Myocyte (in vitro differentiated cells): ENCODE measurements at regions not wholly inside any gene's neighbourhood (a gene's known extent, or its start where the extent isn't known, plus 50 kb on each side); places are given as distances from the start of the nearest gene placed in this dataset.
"Not testable (repeated sequence)": the region's sequence is repeated elsewhere in the genome, so short reads cannot be mapped to it uniquely, and the experiment has no call there.

Experiments used
- DNase-seq: peaks from one replicate; pipeline ENCODE4 v3.0.0-alpha.2; 2012; ENCODE audit warnings: low read depth

DNA sequence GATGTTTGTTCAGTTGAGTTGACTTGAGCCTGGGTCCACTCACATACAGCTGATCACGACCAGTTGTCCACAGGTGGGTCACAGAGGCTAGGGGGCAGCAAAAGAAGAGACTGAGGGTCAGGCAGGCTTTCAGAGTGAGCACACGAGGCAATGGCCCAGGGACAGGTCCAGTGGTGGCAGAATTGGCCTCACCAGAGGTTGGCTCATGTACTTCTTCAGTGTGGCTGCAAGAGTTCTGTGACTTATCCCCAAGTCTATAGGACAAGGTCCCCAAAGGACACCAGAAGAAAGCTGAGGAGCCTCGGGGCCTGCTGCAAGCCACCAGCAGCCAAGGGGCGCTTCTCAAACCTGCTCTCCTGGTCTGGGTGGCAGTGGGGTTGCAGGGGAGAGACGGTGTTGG, 219.8 kb downstream of the TFCP2L1 start:
- DNase-seq: no peak

DNA sequence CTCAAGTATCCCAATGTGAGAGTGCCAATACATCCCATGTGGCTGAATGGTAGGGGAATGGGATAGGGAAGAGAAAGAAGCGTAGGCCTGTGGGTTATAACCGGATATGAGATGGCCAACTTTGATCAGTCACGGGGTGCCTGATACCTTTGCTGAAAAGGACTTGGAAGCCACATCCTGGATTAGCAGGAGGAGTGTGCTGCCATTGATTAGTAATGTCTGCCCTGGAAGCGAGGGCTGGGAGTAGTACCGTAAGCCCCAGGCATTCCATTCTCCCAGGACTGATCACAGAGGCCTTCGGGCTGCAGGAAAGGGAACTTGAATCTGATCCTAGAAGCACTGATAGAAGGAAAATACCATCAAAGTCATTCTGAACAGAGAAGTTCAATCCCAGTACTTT, 218.5 kb downstream of the TFCP2L1 start:
- no peak for DNase-seq

DNA sequence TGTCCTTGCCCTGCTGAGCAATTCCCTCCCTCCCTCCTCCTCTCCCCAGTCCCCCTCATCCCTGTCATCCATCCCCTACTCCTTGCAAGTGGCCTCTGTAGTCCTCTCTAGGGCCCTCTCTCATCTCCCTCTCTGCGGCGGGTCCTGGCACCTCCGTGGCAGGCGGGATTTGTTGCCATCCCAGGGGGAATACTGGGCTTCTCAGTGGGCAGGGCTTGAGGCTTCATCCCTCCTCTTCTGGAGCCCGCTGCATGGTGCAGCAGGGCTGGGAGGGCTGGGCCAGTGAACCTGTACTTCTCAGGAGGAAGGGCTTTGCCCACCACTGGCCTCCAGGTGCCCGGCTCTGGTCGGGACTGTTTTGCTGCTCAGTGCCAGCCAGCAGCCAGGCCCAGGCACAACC, 216.2 kb downstream of the TFCP2L1 start:
- DNase-seq: no peak

DNA sequence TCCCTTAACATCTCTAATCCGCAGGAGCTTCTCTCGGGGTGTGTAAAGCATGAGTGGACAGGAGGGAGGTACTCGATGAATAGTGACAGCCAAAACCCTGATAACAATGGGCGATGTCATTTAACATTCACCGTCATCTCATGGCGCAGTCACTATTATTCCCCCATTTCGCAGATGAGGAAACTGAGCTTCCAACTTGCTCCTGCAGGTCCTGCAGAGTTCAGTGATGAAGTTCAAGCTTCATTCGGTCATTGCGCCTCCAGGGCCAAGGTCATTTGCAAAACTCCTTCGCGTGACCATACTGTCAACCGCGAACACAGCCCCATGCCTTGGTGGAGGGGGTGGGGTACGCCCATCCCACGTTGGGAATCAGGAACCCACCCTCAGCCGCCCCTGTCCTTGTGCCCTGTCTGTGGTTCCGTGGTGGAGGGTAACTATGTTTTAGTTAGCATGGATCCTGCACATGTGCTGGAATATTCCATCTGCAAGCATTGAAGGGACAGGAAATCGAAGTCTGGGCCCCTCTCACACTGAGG, 215.5 kb downstream of the TFCP2L1 start:
- no peak for DNase-seq

DNA sequence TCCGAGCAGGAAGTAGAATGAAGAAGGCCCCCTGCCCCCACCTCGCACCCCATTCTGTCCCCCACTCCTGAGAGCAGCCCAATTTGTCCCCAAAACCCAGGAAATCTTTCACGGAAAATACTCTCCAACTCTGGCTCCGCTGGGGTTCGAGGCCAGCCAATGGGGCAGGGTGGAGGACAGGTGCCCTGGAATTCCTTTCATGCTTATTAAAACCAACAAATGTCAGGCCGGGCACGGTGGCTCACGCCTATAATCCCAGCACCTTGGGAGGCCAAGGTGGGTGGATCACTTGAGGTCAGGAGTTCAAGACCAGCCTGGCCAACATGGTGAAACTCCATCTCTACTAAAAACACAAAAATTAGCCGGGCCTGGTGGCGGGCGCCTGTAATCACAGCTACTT, 214.9 kb downstream of the TFCP2L1 start:
- DNase-seq: not testable (repeated sequence)

DNA sequence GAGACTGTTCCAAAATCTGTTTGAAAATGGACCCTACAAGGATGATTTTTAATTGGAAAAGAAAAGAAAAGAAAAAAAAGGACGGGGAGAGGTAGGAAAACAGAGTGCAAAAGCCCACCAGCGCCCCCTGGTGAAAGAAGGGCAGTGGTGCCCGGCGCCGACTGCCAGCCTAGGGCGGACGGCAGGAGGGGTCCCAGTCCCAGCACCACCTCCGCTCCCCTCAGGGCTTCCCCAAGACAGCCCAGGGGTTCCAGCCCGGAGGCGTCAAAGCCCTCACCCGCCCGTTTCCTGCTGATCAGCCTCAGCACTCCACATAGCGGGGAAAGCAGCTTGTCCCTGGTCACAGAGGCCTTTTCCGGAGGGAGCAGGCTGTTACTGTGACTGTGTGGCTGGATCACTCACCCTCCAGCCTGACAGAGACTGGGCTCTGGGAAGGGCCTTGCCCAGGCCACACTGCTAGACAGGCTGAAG, 213.9 kb downstream of the TFCP2L1 start:
- peak; percentile 65 for DNase-seq

DNA sequence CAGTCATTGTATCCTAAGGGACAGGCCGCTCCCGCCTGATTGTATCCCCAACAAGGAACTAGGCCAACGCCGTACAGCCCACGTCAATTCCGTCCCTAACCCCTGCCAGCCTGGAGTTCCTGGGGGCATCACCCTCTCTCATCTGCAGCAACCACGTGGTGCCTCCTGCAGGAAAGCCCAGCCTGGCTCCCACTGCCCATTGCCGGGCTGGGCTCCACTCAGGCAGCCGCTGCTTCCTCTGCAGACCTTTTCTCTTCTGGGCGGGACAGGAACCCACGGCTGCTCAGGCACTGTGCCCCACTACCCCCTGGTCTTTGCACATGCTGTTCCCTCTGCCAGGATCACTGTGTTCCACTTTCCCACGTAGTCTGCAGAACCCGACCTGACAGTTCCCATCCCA, 212.2 kb downstream of the TFCP2L1 start:
- no peak for DNase-seq

DNA sequence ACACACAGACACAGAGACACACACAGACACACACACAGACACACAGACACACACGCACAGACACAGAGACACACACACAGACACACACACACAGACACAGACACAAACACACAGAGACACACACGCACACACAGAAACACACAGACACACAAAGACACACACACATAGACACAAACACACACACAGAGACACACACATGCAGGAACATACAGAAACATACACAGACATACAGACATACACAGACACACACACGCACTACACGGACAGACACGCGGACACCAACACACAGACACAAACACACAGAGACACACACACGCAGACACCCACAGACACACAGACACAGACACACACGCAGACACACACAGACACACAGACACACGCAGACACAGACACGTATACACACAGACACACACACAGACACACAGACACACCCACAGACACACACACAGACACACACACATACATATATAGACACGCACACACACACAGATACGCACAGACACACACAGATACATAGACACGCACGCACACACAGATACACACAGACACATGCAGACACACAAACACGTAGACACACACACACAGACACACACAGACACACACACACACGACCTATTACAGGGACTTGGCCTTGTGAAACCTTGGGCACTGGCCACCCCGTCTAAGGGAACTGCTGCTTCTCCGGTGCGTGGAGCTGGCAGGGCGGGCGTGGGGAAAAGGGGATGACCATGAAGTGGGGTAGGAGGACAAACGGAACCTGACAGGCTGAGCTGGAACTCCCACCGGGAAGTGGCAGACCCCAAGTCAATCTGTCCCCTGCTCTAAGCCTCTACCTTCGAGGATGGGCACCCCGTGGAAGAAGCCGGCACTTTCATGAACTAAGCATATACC, 211.4 kb downstream of the TFCP2L1 start:
- no peak for DNase-seq

DNA sequence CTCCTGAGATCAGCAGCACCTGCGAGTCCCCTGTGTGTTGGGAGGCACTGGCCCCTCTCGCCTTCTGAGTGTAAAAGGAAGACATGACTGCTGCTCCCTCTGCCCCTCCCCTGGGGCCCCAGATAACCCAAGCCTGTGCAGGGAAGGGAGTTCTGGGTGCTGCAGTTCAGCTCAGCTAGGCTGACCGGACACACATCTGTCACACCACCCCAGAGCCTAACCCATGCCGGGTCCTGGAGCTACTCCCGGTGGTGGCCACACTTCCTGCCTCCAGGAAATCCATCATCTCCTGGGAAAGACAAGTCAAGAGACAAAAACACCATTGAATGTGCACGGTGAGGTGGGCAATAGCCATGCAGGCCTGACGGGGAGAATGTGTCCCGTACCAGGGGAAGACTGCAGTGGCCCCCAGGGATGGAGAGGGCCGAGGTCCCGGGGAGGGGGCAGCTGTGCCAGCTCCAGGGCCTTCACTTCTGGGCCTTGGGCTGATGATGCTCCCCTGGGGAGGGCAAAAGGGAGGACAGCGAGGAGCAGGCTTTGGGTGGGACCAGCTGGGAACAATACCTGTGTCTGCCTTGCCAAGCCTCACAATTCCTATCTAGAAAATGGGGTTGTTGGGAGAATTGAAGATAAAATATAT, 210.6 kb downstream of the TFCP2L1 start:
- DNase-seq: no peak

DNA sequence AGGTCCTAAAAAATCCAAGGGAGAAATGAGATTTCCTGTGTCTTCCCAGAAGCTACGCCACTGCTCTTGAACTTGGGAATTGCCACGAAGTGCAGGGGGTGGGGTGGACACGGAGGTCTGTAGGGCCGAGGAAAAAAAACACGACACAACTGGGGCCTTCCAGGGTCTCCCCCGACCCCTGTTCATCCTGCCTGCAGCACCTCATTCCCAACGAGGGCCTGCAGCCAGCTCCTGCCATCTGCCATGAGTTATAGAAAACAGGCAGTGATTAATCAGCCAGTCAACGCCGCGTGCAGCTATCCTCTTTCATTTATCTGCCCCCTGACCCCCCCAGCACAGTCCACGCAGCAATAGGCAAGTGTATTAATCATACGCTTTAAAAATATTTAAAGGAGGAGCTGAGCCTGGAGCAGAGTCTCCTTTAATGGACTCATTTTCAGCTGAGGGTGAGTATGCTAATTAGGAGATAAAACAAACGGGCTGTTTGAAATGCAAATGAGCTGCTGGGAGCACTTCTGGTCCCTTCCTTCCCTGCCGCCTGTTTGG, 209.9 kb downstream of the TFCP2L1 start:
- peak; percentile 84 for DNase-seq

DNA sequence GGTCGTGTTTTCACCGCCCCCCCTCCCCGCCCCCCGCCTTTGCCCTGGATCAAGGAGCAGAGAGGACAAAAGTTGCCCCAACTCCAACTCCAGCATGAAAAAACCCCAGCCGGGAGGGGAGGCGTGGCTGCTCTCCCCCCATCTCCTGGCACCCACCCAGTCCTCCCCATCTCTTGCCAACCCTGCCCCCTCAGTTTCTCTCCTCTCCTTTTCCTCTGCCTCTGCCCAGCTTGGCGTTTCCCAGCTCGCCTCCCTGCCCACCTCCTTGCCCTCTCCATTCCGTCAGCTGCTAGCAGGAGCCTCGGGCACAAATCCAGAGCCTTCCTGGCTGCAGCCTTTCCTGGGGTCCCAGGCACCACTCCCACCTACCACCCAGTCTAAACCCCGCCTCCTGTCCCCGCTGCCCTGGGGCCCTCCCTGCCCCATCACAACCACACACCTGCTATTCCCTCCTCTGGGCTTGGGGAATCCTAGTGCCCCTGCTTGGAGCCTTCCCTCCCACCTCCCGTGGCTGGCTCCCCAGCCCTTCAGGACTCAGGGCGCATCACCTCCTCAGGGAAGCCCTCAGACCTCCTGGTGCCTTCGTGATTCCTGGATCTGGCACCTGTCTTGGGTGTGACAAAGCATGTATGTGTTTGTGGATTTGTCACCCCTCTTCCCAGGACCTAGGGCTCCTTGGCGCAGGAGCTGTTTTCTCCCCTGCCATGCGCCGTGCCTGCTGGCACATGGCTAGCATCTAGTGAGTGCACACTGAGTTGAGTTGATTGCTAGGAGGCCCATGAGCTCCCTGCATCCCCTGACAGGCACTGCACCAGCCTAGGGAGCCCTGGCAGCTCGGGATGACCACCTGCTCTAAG, 209.1 kb downstream of the TFCP2L1 start:
- peak; percentile 26 for DNase-seq

DNA sequence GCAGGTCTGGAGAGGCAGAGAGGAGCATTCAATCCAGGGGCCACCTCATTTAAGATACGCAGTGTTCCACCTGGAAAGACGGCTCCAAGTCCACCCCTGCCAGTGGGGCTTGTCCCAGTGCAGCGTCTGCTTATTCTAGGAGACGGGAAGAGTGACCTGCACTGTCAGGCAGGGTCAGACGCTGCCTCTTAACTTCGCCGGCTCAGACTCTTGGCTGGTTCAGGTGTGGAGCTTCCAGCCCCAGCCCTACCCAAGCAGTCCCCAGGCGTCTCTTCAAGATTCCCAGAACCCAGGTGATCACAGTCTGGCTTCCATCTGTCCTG, 208.5 kb downstream of the TFCP2L1 start:
- no peak for DNase-seq

DNA sequence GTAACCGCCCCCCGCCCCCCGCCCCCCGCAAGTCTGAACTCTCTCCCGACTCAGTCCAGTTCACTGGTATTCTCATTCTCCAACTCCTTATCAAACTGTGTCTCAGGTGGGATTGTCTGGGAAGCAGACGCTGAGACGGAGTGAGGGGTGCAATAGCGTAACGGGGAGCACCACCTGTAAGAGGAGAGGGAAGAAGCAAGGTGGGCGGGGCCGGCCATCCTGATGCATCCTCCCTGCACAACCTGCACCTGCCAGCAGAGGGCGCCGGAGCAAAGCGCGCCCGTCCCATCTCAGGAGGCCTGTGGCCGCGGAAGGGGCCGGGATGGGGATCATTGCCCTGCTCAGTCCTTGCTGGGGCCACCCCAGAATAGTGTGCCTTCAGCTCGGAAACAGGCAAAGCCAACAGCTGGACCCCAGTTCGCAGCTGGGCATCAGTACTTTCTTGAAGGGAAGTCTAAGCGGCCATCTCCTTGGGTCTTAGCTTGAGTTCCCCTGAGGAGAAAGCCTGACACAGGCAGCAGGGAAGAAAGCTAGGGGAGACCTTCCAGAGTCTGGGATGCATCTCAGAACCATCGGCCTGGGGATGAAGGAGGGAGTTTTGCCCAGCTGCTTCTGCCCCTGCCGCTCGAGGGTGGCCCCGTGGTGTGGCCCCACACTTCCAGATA, 208.0 kb downstream of the TFCP2L1 start:
- peak; percentile 60 for DNase-seq

DNA sequence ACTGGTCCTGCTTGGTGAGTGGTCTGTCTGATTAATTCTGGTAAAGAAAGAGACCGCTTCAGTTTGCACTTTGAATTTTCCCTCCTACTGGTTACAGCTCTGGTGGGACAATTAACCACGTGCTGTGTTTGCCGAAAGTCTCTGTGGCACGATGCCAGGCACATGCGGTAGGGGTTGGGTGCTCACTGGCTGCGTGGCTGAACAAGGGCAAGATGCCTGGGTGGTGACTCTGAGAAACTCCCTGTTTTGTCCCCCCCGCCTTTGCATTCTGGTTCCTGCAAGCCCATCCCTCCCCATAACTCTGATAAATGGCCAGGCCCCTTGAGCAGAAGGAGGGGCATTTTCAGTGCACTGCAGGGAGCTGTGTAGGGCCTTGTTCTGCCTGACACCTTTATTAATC, 206.1 kb downstream of the TFCP2L1 start:
- DNase-seq: peak; percentile 16

DNA sequence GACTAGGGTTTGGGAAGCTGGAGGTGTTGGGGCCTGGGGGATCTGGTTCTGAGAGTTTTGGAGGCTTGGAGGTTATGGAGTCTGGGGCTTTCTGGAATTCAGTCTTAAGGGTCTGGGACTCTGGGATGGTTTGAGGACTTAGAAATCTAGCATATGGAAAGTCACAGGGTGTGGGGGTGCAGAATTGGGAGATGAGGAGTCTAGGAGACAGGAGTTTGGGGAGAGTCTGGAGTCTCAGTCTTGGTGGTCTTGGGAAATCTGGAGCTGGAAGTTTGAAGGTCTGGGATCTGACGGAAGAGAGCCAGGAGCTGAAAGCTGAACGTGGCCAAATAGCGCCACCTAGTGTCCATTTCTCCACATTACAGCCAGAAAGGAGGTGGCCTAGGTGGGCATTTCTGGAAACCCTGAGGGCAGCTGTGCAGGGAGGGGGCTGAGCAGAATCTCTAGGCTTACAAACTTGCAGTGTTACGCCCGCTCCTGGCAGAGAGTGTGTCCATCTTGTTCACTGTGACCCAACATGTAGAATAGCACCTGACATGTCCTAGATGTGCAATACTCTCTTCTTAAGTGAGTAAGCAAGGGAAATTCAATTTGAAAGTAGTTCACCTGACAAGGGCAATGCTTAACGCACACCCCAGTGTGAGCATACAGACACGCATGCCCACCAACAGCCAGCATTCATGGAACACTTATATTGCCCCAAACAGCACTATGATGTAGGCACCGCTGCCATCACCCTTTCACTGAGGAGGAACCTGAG, 204.8 kb downstream of the TFCP2L1 start:
- DNase-seq: peak; percentile 62

DNA sequence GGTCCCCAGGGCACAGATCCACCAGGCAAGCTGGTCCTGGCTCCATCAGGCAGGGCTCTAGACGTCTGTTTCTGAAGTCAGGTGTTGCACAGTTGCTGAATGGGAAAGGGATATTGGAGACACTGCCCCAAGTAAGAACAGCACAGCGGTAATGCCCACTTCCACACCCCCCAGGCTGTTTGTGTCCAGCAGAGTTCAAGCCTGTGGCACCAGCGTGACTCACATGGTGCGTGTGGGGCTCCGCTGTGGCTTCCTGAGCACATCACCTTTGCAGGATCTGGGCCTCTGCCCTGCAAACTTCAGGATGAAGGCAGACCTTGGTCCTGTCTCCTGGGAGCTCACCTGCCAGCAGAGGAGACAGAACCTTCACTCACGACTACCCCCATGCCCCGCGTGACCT, 203.3 kb downstream of the TFCP2L1 start:
- DNase-seq: no peak

DNA sequence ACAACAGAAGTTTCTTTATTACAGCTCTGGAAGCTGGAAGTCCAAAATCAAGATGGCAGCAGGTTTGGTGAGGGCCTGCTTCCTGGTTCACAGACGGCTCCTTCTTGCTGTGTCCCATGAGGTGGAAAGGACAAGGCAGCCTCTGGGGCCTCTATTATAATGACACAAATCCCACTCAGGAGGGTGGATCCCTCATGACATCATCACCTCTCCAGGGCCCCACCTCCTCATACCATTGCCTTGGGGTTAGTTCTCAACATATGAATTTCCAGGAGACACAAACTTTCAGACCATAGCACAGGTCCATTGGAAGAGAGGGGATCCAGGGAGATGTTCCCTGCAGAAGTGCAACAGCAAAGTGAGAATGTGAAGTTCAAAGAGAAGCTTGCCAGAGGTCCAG, 202.8 kb downstream of the TFCP2L1 start:
- DNase-seq: no peak

DNA sequence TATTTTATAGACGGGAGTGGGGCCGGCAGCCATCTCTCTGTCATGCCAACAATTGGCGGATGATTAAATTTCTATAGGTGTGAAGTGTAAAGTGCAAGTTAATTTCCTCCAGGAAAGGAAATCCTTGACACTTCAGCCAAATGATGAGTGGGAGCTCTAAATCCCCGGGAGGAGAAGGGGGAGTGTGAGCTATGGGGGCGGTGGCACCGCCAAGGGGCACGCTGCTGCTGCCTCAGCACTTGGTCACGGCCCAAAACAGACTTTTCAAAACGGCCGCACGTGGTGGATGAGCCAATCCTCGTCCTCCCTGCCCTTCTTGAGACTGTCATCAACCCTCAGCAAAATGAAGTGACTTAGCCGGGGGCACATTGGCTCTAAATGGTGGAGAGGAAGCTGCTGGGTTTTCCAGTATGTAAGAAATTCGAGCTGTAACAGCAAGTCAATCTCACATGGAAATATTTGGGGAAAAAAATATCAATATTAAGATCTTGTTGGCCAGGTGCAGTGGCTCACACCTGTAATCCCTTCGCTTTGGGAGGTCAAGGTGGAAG, 200.8 kb downstream of the TFCP2L1 start:
- DNase-seq: no peak

DNA sequence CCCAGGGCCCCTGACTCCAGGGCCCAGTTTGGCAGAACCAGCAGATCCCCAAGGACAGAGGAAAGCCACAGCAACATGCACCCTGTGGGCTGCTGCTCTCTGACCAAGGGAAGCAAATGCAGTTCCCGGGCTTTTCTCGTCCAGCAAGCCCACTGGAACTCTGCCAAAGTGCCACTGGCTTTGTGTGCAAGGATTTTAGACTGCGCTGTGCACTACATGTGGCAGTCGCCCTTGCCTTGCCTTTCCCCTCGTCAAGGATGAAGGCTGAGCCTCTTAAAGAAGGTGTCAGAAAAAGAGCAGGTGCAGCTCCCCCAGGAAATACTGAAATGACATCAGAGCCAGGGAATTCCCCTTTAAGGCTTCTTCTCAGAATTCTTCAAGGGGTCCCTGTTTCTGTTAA, 199.2 kb downstream of the TFCP2L1 start:
- DNase-seq: peak; percentile 18

DNA sequence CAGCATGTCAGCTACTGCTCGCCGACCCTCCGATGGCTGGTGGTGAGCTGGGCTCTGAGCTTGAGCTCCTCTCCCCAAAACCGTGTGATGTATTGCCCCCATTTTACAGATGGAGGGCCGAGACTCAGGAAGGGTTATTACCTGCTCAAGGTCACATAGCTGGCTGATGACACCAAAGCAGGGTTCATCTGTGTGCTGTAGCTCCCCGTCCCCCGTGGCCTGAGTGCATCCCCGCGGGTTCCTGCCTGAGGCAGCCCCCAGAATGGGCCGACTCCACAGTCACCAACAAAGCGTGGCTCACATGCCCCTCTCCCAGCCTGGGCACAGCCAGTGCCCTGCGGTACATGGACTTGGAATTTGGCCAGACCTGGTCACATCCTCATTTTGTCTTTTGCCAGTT, 198.6 kb downstream of the TFCP2L1 start:
- no peak for DNase-seq
